SU-DHL-6 (cell line): ENCODE measurements at regions not wholly inside any gene's neighbourhood (a gene's known extent, or its start where the extent isn't known, plus 50 kb on each side); places are given as distances from the start of the nearest gene placed in this dataset.

ENCODE experiments used
- H2AFZ ChIP-seq: fragments of 200-600 bp; sonication (generic); 2 replicates; pipeline ENCODE4 v1.6.1; 2014; ENCODE audit warnings: low read depth, mild to moderate bottlenecking, moderate library complexity, mixed read lengths, antibody characterized with exemption, low read length; ENCODE audit not compliant: severe bottlenecking
- H3F3A ChIP-seq: fragments of 200-600 bp; shearing (Covaris generic); 2 replicates; pipeline ENCODE4 v1.6.0; 2016; ENCODE audit warnings: antibody characterized with exemption, mild to moderate bottlenecking; ENCODE audit not compliant: insufficient read depth
- H3K27ac ChIP-seq: fragments of 200-600 bp; sonication (generic); 2 replicates; pipeline ENCODE4 v1.5.1; 2016; ENCODE audit warnings: low read depth, mild to moderate bottlenecking, low read length, moderate library complexity, mixed read lengths
- H3K27me3 ChIP-seq: fragments of 200-600 bp; sonication (generic), shearing (Covaris generic); 2 replicates; pipeline ENCODE4 v1.6.0; 2014; ENCODE audit warnings: mild to moderate bottlenecking, low read length
- H3K36me3 ChIP-seq: fragments of 200-600 bp; sonication (generic); 2 replicates; pipeline ENCODE4 v1.6.1; 2014; ENCODE audit warnings: mild to moderate bottlenecking, low read length, mixed read lengths
- H3K4me2 ChIP-seq: fragments of 300-600, 200-600 bp; shearing (Covaris generic), sonication (generic); 2 replicates; pipeline ENCODE4 v1.6.0; 2014; ENCODE audit warnings: low read length, low read depth, mild to moderate bottlenecking; ENCODE audit not compliant: poor library complexity, severe bottlenecking
- H3K4me3 ChIP-seq: fragments of 200-600 bp; sonication (generic); 2 replicates; pipeline ENCODE4 v1.5.1; 2014; ENCODE audit warnings: antibody characterized with exemption, low read length, mild to moderate bottlenecking, mixed read lengths; ENCODE audit not compliant: insufficient read depth, poor library complexity, severe bottlenecking
- H3K79me2 ChIP-seq: fragments of 200-600 bp; sonication (generic); 2 replicates; pipeline ENCODE4 v1.6.1; 2014; ENCODE audit warnings: mild to moderate bottlenecking, low read length, moderate library complexity; ENCODE audit not compliant: insufficient read depth
- H3K9ac ChIP-seq: fragments of 200-600 bp; sonication (generic); 2 replicates; pipeline ENCODE4 v1.7.0; 2014; ENCODE audit warnings: mild to moderate bottlenecking, low read length
- H3K9me2 ChIP-seq: fragments of 200-600 bp; sonication (generic); replicated peaks from 2 replicates; pipeline ENCODE4 v1.6.1; 2014; ENCODE audit warnings: low read length; ENCODE audit not compliant: insufficient read depth
- H3K9me3 ChIP-seq: fragments of 200-600 bp; sonication (generic); 2 replicates; pipeline ENCODE4 v1.6.1; 2014; ENCODE audit warnings: low read length, mixed read lengths; ENCODE audit not compliant: insufficient read depth
- H4K20me1 ChIP-seq: fragments of 200-600 bp; sonication (generic); 2 replicates; pipeline ENCODE4 v1.6.1; 2014; ENCODE audit warnings: low read depth, mild to moderate bottlenecking, antibody characterized with exemption, low read length, moderate library complexity, mixed read lengths
- EZH2phosphoT487 ChIP-seq: fragments of 200-600 bp; sonication (generic), shearing (Covaris generic); conservative IDR thresholded peaks from 2 replicates; pipeline ENCODE4 v1.6.1; 2018; ENCODE audit warnings: mild to moderate bottlenecking, antibody characterized with exemption, low read length, moderate library complexity, mixed read lengths
- TF ChIP-seq, protein P1 (sequence below): fragments of 200-600 bp; sonication (generic); IDR thresholded peaks from one replicate; pipeline ENCODE4 v1.5.1; 2017; ENCODE audit warnings: antibody characterized with exemption, mild to moderate bottlenecking, low read length, moderate library complexity; ENCODE audit not compliant: insufficient read depth, poor library complexity, severe bottlenecking

DNA sequence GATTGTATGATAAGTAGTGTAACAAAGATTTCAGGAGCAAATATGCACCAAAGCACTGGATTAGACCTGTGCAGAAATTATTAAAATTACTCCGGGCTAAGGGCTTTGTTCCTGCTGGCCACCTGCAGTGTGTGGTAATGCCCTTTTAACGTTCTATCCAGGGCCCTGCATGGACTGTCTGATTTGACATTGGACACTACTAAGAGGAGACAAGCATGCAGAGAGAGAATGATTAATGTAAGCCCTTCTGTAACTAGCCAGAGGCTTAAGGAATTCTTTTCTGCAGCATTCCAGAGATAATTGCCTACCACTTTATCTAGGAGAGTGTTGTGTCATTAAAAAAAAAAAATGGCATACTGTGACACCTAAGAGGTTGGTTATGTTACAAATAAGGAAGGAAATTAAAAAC, 117.0 kb downstream of the PCDH7 start:
- no peaks in the 10 kb centered on the region for H4K20me1 ChIP-seq
- TF ChIP-seq EZH2phosphoT487: no peak
- TF ChIP-seq, protein P1, sequence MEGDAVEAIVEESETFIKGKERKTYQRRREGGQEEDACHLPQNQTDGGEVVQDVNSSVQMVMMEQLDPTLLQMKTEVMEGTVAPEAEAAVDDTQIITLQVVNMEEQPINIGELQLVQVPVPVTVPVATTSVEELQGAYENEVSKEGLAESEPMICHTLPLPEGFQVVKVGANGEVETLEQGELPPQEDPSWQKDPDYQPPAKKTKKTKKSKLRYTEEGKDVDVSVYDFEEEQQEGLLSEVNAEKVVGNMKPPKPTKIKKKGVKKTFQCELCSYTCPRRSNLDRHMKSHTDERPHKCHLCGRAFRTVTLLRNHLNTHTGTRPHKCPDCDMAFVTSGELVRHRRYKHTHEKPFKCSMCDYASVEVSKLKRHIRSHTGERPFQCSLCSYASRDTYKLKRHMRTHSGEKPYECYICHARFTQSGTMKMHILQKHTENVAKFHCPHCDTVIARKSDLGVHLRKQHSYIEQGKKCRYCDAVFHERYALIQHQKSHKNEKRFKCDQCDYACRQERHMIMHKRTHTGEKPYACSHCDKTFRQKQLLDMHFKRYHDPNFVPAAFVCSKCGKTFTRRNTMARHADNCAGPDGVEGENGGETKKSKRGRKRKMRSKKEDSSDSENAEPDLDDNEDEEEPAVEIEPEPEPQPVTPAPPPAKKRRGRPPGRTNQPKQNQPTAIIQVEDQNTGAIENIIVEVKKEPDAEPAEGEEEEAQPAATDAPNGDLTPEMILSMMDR: no peak
- H3K79me2 ChIP-seq: no peaks in the 10 kb centered on the region
- H3F3A ChIP-seq: no peaks in the 10 kb centered on the region
- H3K9me3 ChIP-seq: no peaks in the 10 kb centered on the region
- peak overlapping the region; percentile 14 for H2AFZ ChIP-seq
- H3K9ac ChIP-seq: no peak overlapping the region
- H3K4me2 ChIP-seq: no peak overlapping the region
- H3K27me3 ChIP-seq: no peaks in the 10 kb centered on the region
- no peaks in the 10 kb centered on the region for H3K36me3 ChIP-seq
- H3K27ac ChIP-seq: no peak overlapping the region
- H3K9me2 ChIP-seq: no peaks in the 10 kb centered on the region
- H3K4me3 ChIP-seq: no peak overlapping the region

DNA sequence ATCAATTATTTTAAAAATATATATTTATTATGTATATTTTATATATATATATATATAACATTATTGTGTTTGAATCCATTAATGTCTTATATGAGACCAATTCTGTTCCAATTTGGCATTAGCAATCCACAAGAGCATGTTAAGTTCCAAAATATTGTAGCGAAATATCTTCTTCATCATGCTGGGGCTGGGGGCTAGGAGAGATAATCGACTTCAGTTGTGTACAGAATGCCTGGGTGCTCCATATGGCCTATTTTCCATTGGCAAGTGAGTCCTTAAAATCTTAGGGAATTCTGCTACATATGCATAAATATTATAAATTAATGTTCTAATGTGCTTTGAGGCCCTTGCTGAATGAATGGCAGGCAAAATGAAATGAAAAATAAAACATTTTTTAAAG, 117.7 kb downstream of the PCDH7 start:
- Histone ChIP-seq H3K4me2 (no peak overlapping the region), H2AFZ (peak overlapping the region; percentile 16), H3K9me2 (no peaks in the 10 kb centered on the region), H3K36me3 (no peaks in the 10 kb centered on the region), H3K4me3 (no peak overlapping the region), H4K20me1 (no peaks in the 10 kb centered on the region), H3K27ac (no peak overlapping the region), H3K27me3 (no peaks in the 10 kb centered on the region), H3F3A (no peaks in the 10 kb centered on the region), H3K9me3 (no peaks in the 10 kb centered on the region), H3K79me2 (no peaks in the 10 kb centered on the region), H3K9ac (no peak overlapping the region)
- TF ChIP-seq, protein P1: no peak
- no peak for TF ChIP-seq EZH2phosphoT487

DNA sequence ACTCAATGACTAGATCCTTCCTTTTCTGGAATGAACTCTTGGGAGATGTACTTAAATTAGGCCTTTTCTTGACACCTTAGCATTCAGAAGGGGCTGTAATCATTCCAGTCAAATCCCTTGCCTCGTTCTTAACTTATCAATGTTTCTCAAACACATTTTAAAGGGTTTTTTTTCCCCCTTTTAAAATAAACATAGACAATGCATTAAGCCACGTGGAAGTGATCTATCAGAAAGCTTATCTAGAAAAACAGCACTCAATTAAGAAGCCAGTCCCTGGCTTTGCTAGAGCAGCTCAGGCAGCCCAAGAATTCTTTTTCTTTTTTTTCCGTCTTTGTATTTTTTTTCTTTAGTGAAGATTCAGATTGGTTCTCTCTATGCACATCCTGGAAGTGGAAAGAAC, 118.2 kb downstream of the PCDH7 start:
- no peaks in the 10 kb centered on the region for H3K9me3 ChIP-seq
- peak overlapping the region; percentile 16 for H2AFZ ChIP-seq
- no peaks in the 10 kb centered on the region for H3K9me2 ChIP-seq
- no peaks in the 10 kb centered on the region for H3K36me3 ChIP-seq
- H3K79me2 ChIP-seq: no peaks in the 10 kb centered on the region
- no peaks in the 10 kb centered on the region for H3K27me3 ChIP-seq
- no peak overlapping the region for H3K4me2 ChIP-seq
- no peaks in the 10 kb centered on the region for H4K20me1 ChIP-seq
- H3K9ac ChIP-seq: no peak overlapping the region
- H3F3A ChIP-seq: no peaks in the 10 kb centered on the region
- H3K27ac ChIP-seq: no peak overlapping the region
- no peak for TF ChIP-seq EZH2phosphoT487
- TF ChIP-seq, protein P1: no peak
- H3K4me3 ChIP-seq: no peak overlapping the region
